GM12878 (cell line): ENCODE measurements at regions not wholly inside any gene's neighbourhood (a gene's known extent, or its start where the extent isn't known, plus 50 kb on each side); places are given as distances from the start of the nearest gene placed in this dataset.

ENCODE experiments used
- ATAC-seq: fragments of 200-7000 bp; cut with Tn5 transposase; 3 replicates; pipeline ENCODE4 v1.9.1; 2020; ENCODE audit warnings: mild to moderate bottlenecking, moderate library complexity
- BruUV-seq: library from RNA; stranded (reverse); fragments of 400-500 nt; replicated peaks from 2 replicates; lab custom pipeline; 2021; lab: Mats Ljungman, UMichigan
- CTCF ChIA-PET: fragments of 300-600 bp; sonication (Branson Sonifier 250); formaldehyde crosslinking; extraction: SDS; loops from one replicate; lab custom pipeline; 2021; ENCODE audit warnings: inconsistent platforms; lab: Yijun Ruan, JAX
- POLR2A ChIA-PET: fragments of 350-600 bp; formaldehyde crosslinking; extraction: SDS; loops from one replicate; lab custom pipeline; 2021; ENCODE audit warnings: inconsistent platforms; lab: Charles Lee
- RAD21 ChIA-PET: fragments of 300-600 bp; sonication (Branson Sonifier 250); formaldehyde crosslinking; loops from one replicate; lab custom pipeline; 2023; ENCODE audit warnings: antibody characterized with exemption; ENCODE audit not compliant: unreplicated experiment; lab: Charles Lee
- SMC1A ChIA-PET: fragments of 300-600 bp; sonication (Branson Sonifier 250); formaldehyde crosslinking; loops from one replicate; lab custom pipeline; 2023; ENCODE audit not compliant: unreplicated experiment, uncharacterized antibody; lab: Charles Lee
- DNase-seq: peaks from one replicate; pipeline ENCODE4 v3.0.0-alpha.2; 2011; ENCODE audit warnings: low read depth, low spot score
- FAIRE-seq: peaks from 3 replicates; lab custom pipeline; 2011; peaks lifted over from hg19 to GRCh38; lab: Jason Lieb, UNC
- H2AFZ ChIP-seq: 2 replicates; pipeline ENCODE4 v1.6.0; 2011; ENCODE audit warnings: low read depth, low read length, control low read depth; ENCODE audit not compliant: control insufficient read depth
- H3K27ac ChIP-seq: 2 replicates; pipeline ENCODE4 v1.5.1; 2011; ENCODE audit warnings: control low read depth; ENCODE audit not compliant: control insufficient read depth, insufficient read depth
- H3K27me3 ChIP-seq, 2 experiments: replicated peaks in 1 of 2; 2 replicates each; pipeline versions ENCODE4 v1.6.0 to v1.6.1; 2011; ENCODE audit warnings: low read length in 1 of 2; ENCODE audit not compliant: control insufficient read depth in 2 of 2, insufficient read depth in 2 of 2
- H3K36me3 ChIP-seq, 2 experiments: 2 replicates each; pipeline ENCODE4 v1.5.1; 2011; ENCODE audit warnings: low read length in 1 of 2; ENCODE audit not compliant: control insufficient read depth in 2 of 2, insufficient read depth in 2 of 2
- H3K4me1 ChIP-seq: 2 replicates; pipeline ENCODE4 v1.6.1; 2011; ENCODE audit warnings: mild to moderate bottlenecking, low read length, moderate library complexity, mixed read lengths; ENCODE audit not compliant: control insufficient read depth, insufficient read depth
- H3K4me2 ChIP-seq: 2 replicates; pipeline ENCODE4 v1.6.0; 2011; ENCODE audit warnings: control low read depth; ENCODE audit not compliant: control insufficient read depth, insufficient read depth
- H3K4me3 ChIP-seq: fragments of 200-600 bp; sonication (generic); 2 replicates; pipeline ENCODE4 v1.5.1; 2016
- H3K79me2 ChIP-seq: 2 replicates; pipeline ENCODE4 v1.6.0; 2011; ENCODE audit warnings: low read length; ENCODE audit not compliant: control insufficient read depth, insufficient read depth
- H3K9ac ChIP-seq: 2 replicates; pipeline ENCODE4 v1.8.0; 2011; ENCODE audit warnings: low read length, control low read depth, mixed read lengths; ENCODE audit not compliant: control insufficient read depth, insufficient read depth
- H3K9me3 ChIP-seq: replicated peaks from 3 replicates; pipeline ENCODE4 v1.5.1; 2011; ENCODE audit warnings: mild to moderate bottlenecking, low read length; ENCODE audit not compliant: control insufficient read depth, insufficient read depth
- H4K20me1 ChIP-seq: 2 replicates; pipeline ENCODE4 v1.6.0; 2011; ENCODE audit not compliant: control insufficient read depth, insufficient read depth
- BCL11A ChIP-seq: IDR thresholded peaks from 2 replicates; pipeline ENCODE4 v1.6.1; 2011; ENCODE audit warnings: low read depth, low read length
- CBX5 ChIP-seq: sonication (generic); IDR thresholded peaks from 2 replicates; pipeline ENCODE4 v1.6.1; 2016; ENCODE audit warnings: low read depth, moderate library complexity, mild to moderate bottlenecking, inconsistent platforms
- JUNB ChIP-seq: IDR thresholded peaks from 2 replicates; pipeline ENCODE4 v1.6.1; 2016; ENCODE audit warnings: antibody characterized with exemption, mild to moderate bottlenecking
- POLR2AphosphoS5 ChIP-seq: IDR thresholded peaks from 2 replicates; pipeline ENCODE4 v1.6.1; 2011; ENCODE audit warnings: mild to moderate bottlenecking, low read length, inconsistent platforms
- POU2F2 ChIP-seq: IDR thresholded peaks from 3 replicates; pipeline ENCODE4 v1.6.1; 2011; ENCODE audit warnings: low read depth, mild to moderate bottlenecking, low read length, borderline replicate concordance
- RFX5 ChIP-seq: IDR thresholded peaks from 2 replicates; pipeline ENCODE4 v1.6.1; 2011; ENCODE audit warnings: low read depth, low read length, improper control_type of control experiment
- SREBF1 ChIP-seq: IDR thresholded peaks from 2 replicates; pipeline ENCODE4 v1.6.1; 2012; ENCODE audit warnings: mild to moderate bottlenecking, low read length
- SREBF2 ChIP-seq: IDR thresholded peaks from 2 replicates; pipeline ENCODE4 v1.6.1; 2012; ENCODE audit warnings: mild to moderate bottlenecking, low read length
- TCF12 ChIP-seq: IDR thresholded peaks from 2 replicates; pipeline ENCODE4 v1.6.1; 2011; ENCODE audit warnings: low read depth, mild to moderate bottlenecking, low read length
- WGBS: methylation state at CpG from one replicate; pipeline ENCODE4 v1.1.6; 2016; ENCODE audit warnings: low lambda C conversion rate; ENCODE audit not compliant: insufficient replicate concordance, insufficient coverage; ENCODE audit errors: missing lambda C conversion rate; 5-methylcytosine and 5-hydroxymethylcytosine counted together
- in situ Hi-C: fragments of 300-500 bp; cut with MboI; formaldehyde crosslinking; loops from 9 replicates; pipeline ENCODE4 v1.14.3; 2018; ENCODE audit warnings: mixed read lengths
- intact Hi-C: fragments of 100-400 bp; cut with micrococcal nuclease; formaldehyde crosslinking; loops from one replicate; pipeline ENCODE4 v1.14.2; 2022; ENCODE audit not compliant: unreplicated experiment
- TF ChIP-seq, protein P1 (sequence below): fragments of 450-650 bp; IDR thresholded peaks from 2 replicates; pipeline ENCODE4 v1.6.1; 2017; ENCODE audit warnings: low read depth, mild to moderate bottlenecking, moderate library complexity
- TF ChIP-seq, protein P2 (sequence below): IDR thresholded peaks from 2 replicates; pipeline ENCODE4 v1.6.1; 2011; ENCODE audit warnings: mild to moderate bottlenecking, low read depth, low read length, moderate library complexity; ENCODE audit not compliant: insufficient replicate concordance

DNA sequence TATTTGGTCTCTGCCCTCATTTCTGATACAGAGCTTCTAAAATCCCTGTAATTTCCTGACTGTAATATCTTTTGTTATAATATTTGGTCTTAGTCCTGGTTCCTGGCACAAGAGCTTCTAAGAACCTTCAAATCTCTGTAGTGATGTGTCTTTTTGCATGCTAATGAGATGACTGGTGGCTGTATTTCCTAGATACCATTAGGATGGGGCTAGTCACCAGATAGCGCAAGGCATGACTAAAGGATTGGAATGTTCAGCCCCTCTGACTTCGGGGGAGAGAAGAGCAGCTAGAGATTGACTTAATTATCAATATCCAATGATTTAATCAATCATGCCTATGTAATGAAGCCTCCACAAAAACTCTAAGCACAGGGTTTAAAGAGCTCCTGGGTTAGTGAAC, 620.8 kb upstream of the ACVR2A start (continued):
- TF ChIP-seq, protein P1, sequence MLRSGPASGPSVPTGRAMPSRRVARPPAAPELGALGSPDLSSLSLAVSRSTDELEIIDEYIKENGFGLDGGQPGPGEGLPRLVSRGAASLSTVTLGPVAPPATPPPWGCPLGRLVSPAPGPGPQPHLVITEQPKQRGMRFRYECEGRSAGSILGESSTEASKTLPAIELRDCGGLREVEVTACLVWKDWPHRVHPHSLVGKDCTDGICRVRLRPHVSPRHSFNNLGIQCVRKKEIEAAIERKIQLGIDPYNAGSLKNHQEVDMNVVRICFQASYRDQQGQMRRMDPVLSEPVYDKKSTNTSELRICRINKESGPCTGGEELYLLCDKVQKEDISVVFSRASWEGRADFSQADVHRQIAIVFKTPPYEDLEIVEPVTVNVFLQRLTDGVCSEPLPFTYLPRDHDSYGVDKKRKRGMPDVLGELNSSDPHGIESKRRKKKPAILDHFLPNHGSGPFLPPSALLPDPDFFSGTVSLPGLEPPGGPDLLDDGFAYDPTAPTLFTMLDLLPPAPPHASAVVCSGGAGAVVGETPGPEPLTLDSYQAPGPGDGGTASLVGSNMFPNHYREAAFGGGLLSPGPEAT = no peak
- TF ChIP-seq, protein P2, sequence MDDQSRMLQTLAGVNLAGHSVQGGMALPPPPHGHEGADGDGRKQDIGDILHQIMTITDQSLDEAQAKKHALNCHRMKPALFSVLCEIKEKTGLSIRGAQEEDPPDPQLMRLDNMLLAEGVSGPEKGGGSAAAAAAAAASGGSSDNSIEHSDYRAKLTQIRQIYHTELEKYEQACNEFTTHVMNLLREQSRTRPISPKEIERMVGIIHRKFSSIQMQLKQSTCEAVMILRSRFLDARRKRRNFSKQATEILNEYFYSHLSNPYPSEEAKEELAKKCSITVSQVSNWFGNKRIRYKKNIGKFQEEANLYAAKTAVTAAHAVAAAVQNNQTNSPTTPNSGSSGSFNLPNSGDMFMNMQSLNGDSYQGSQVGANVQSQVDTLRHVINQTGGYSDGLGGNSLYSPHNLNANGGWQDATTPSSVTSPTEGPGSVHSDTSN = no peak
- no peak for TF ChIP-seq TCF12
- TF ChIP-seq POLR2AphosphoS5 = no peak
- TF ChIP-seq, all 136 proteins: peak for 0

DNA sequence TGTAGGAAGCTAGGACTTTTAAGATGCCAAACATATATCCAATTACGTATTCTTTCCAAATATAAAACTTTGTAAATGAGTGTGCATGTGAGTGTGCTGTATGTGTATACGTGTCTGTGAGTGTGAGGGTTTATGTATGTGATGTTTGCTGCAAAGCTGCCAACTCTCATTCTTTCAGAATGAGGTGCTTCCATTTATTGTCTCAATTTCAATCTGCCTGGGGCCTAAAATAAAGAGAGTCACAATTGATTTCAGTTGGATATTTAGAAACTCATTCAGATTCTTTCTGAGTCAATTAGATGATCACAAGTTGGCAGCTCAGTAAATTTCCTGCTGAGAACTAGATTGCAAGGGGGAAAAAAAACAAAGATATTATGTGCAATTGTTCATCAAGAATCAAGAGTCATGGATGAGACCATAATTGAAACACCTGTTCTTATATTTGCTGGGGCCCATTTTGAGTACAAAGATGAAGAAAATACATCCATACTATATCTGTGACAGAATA, 621.2 kb upstream of the ACVR2A start:
- ATAC-seq (no peak), FAIRE-seq (no peak), DNase-seq (no peak)
- Histone ChIP-seq H3K36me3 (no peaks in the 10 kb centered on the region; a peak in 1 of 4 replicates), H2AFZ (no peak overlapping the region; the same call in 1 of the 2 replicates), H3K9me3 (peaks cover 4% of the 10 kb centered on the region; the same call in 2 of the 3 replicates), H4K20me1 (no peaks in the 10 kb centered on the region), H3K27me3 (no peaks in the 10 kb centered on the region), H3K79me2 (no peaks in the 10 kb centered on the region), H3K4me3 (no peak overlapping the region), H3K4me2 (no peak overlapping the region), H3K4me1 (peaks cover 6% of the 10 kb centered on the region; the same call in 1 of the 2 replicates), H3K27ac (no peak overlapping the region), H3K9ac (no peak overlapping the region)
- WGBS = 91% methylated on average over 2 of the region's 2 CpGs
- no TSS peak for BruUV-seq
- ChIA-PET CTCF (interaction anchor here (0.6 to 0.9 kb wide), 4 partner anchors 41 to 664 kb away, joined by 3 to 4 read pairs (median 3); no protein-coding TSS in a partner anchor), SMC1A (interaction anchor here (0.7 to 1.8 kb wide), 6 partner anchors 9 to 711 kb away, joined by 3 to 4 read pairs (median 3); no protein-coding TSS in a partner anchor), RAD21 (interaction anchor here (1.0 to 1.5 kb wide), 3 partner anchors 9 to 42 kb away, joined by 3 to 5 read pairs (median 5); no protein-coding TSS in a partner anchor), POLR2A (no interaction called here)
- intact Hi-C loops (no loop called here), in situ Hi-C loops (no loop called here)
- no peak for TF ChIP-seq SREBF1
- TF ChIP-seq JUNB = 0 out of 2 replicates have a peak, but pooled peaks have one; percentile 2
- TF ChIP-seq BCL11A = no peak
- TF ChIP-seq POU2F2 = no peak
- no peak for TF ChIP-seq RFX5
- TF ChIP-seq CBX5 = no peak
- no peak for TF ChIP-seq SREBF2
